ENCODE measurements at regions not wholly inside any gene's neighbourhood (a gene's known extent, or its start where the extent isn't known, plus 50 kb on each side); places are given as distances from the start of the nearest gene placed in this dataset.
"Not testable (repeated sequence)": the region's sequence is repeated elsewhere in the genome, so short reads cannot be mapped to it uniquely, and the experiment has no call there.

GRCh38 chr7:79612903-79613302 is 159.4 kb upstream of the MAGI2 start:
- TF ChIP-seq CTCF (conservative IDR thresholded peaks at IDR 0.05) = no peak
- H3K27ac ChIP-seq = no peak overlapping the region

DNA sequence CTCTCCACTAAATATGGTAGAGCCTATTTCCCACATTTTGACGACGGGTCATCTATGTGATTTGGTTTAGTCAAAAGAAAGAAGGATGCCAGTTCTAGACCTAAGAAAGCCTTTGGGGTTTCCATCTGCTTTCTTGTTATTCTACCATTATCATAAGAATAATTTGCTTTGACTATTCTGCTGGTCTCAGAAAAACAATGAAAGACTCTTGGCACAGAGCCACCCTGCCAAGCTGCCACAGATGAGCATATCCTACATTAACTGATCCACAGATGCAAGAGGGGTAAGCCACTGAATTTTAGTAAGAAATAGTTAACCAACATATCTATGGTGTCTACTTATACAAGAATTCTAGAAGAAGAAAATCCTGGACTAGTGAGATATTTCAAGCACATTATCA is 158.6 kb upstream of the MAGI2 start:
- TF ChIP-seq CTCF (conservative IDR thresholded peaks at IDR 0.05) = no peak

DNA sequence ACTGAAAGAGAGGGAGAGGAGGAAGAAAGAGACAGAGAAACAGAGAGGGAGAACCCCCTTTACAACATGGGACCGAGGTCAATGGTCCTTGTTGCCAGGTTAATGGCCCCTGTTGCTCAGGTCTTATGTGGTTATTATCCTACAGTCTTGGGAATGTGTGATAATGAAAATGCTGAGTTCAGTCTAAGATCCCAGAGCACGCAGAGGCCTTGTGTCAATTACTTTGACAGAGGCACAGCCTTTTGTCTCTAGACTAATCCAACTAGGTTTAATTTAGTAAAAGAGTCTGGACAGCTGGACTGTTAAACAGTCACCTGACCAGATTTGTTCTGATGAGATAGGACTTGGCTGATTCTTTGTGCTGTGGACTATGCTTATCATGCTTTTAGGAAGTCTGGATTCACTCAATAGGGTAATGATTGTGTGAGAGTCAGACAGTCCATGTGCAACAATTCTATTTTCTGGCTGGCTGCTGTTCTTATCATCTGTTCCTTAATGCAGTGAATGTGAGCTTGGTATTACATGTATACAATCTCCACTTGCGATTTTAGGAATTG is 157.4 kb upstream of the MAGI2 start:
- TF ChIP-seq CTCF (conservative IDR thresholded peaks at IDR 0.05) = no peak
- H3K27ac ChIP-seq = no peak overlapping the region

More for the DNA sequence above, 158.6 kb upstream of the MAGI2 start:
- no peak overlapping the region for H3K27ac ChIP-seq

DNA sequence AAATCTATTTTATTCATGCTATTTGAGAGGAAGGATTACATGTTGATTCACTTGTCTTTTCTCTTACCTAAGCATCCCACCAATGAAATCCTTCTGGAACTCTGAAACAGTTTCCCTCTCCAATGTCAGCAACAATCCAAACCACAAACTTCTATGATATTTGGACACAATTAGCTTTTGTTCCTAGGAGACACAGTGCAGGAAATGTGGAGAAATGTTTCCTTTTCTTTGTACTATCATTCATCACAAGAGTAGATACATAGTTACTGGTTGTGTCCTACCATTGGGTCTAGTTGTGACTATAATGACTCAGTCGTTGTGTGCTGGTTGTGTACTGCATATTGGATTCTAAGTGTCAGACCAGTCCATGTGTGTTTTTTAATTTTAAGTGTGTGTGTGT is 156.8 kb upstream of the MAGI2 start:
- no peak for TF ChIP-seq CTCF (conservative IDR thresholded peaks at IDR 0.05)
- no peak overlapping the region for H3K27ac ChIP-seq

DNA sequence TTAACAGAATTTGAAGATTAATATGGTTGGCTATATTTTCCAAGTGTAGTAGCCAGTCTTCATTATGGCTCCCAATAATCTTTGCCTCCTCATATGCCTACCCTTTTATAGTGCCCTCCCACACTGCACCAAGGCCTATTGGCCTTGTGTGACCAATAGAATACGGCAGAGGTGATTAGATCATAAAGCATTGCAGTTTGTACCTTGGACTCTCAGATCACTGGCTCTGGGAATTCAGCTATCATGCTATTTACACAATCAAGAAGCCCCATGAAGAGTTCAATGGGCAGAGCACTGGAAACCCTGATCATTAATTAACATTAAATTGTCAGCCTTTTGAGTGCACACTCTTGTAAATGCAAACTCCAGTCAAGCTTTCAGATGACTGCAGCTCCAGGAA is 154.5 kb upstream of the MAGI2 start:
- no peak for TF ChIP-seq CTCF (conservative IDR thresholded peaks at IDR 0.05)
- no peak overlapping the region for H3K27ac ChIP-seq

DNA sequence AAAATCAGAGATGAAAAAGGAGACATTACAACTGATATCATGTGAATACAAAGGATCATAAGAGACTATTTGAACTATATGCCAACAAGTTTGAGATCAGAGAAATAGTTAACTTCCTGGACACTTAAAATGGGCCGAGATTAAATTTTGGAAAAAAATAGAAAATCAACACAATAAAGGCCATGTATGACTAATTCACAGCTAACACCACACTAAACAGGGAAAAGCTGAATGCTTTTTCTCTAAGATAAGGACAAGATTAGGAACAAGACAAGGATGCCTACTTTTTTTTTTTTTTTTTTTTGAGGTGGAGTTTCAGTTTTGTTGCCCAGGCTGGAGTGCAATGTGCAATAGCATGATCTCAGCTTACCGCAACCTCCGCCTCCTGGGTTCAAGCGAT is 151.4 kb upstream of the MAGI2 start:
- no peak for TF ChIP-seq CTCF (conservative IDR thresholded peaks at IDR 0.05)
- H3K27ac ChIP-seq = no peak overlapping the region

DNA sequence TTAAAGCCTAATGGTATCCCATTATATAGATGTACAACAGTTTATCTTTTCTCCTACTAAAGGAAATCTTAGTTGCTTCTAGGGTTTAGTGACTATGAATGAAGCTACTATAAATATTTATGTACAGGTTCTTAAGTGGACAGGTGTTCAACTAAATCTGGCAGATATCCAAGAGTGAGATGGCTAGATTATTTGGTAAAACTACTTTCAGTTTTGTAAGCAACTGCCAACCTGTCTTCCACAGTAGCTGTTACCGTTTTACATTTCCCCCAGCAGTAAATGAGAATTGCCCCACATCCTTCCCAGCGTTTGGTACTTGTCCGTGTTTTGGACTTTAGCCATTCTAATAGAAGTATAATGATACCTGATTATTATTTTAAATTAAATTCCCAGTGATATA is 144.9 kb upstream of the MAGI2 start:
- no peak overlapping the region for H3K27ac ChIP-seq
- no peak for TF ChIP-seq CTCF (conservative IDR thresholded peaks at IDR 0.05)

DNA sequence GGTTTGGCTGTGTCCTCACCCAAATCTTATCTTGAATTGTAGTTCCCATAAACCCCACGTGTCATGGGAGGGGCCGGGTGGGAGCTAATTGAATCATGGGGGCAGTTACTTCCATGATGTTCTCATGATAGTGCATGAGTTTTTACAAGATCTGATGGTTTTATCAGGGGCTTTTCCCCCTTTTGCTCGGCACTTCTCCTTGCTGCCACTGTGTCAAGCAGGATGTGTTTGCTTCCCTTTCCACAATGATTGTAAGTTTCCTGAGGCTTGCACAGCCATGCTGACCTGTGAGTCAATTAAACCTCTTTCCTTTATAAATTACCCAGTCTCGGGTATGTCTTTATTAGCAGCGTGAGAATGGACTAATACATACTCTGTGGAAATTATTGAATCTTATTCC is 141.2 kb upstream of the MAGI2 start:
- not testable (repeated sequence) for H3K27ac ChIP-seq
